ENCODE measurements at regions not wholly inside any gene's neighbourhood (a gene's known extent, or its start where the extent isn't known, plus 50 kb on each side); places are given as distances from the start of the nearest gene placed in this dataset.

- H3K27ac Mint-ChIP-seq (ENCODE audit: unreplicated experiment), result no peak overlapping the region
- H3K4me3 Mint-ChIP-seq, result no peak overlapping the region
- no peak for DNase-seq (ENCODE audit: low read depth, low spot score)
- H3K36me3 Mint-ChIP-seq (ENCODE audit: low read depth), result no peaks in the 10 kb centered on the region
- no peaks in the 10 kb centered on the region for H3K4me1 Mint-ChIP-seq
- no peaks in the 10 kb centered on the region for H3K27me3 Mint-ChIP-seq (ENCODE audit: low read depth)
- no peak for TF ChIP-seq CTCF (conservative IDR thresholded peaks at IDR 0.05)
- H3K9me3 Mint-ChIP-seq, result no peaks in the 10 kb centered on the region
Measured at GRCh38 chr14:30385925-30386324, 173.0 kb upstream of the G2E3 start.

GRCh38 chr14:30387871-30388270 is 171.1 kb upstream of the G2E3 start:
- Mint-ChIP-seq H3K27ac (ENCODE audit: unreplicated experiment) (no peak overlapping the region), H3K4me3 (no peak overlapping the region)

GRCh38 chr14:30389134-30389876 is 169.7 kb upstream of the G2E3 start:
- no peak for TF ChIP-seq CTCF (conservative IDR thresholded peaks at IDR 0.05)
- no peaks in the 10 kb centered on the region for H3K27me3 Mint-ChIP-seq (ENCODE audit: low read depth)
- H3K9me3 Mint-ChIP-seq, result no peaks in the 10 kb centered on the region
- DNase-seq (ENCODE audit: low read depth, low spot score), result no peak
- H3K4me1 Mint-ChIP-seq, result no peaks in the 10 kb centered on the region
- H3K36me3 Mint-ChIP-seq (ENCODE audit: low read depth), result no peaks in the 10 kb centered on the region
- no peak overlapping the region for H3K27ac Mint-ChIP-seq (ENCODE audit: unreplicated experiment)
- no peak overlapping the region for H3K4me3 Mint-ChIP-seq

More at GRCh38 chr14:30387871-30388270, 171.1 kb upstream of the G2E3 start:
- Mint-ChIP-seq H3K36me3 (ENCODE audit: low read depth) (no peaks in the 10 kb centered on the region), H3K27me3 (ENCODE audit: low read depth) (no peaks in the 10 kb centered on the region), H3K9me3 (no peaks in the 10 kb centered on the region), H3K4me1 (no peaks in the 10 kb centered on the region)
- no peak for TF ChIP-seq CTCF (conservative IDR thresholded peaks at IDR 0.05)
- DNase-seq (ENCODE audit: low read depth, low spot score), result no peak

- no peak overlapping the region for H3K27ac Mint-ChIP-seq (ENCODE audit: unreplicated experiment)
- H3K36me3 Mint-ChIP-seq (ENCODE audit: low read depth), result no peaks in the 10 kb centered on the region
- no peaks in the 10 kb centered on the region for H3K4me1 Mint-ChIP-seq
- H3K27me3 Mint-ChIP-seq (ENCODE audit: low read depth), result no peaks in the 10 kb centered on the region
- DNase-seq (ENCODE audit: low read depth, low spot score), result no peak
- H3K9me3 Mint-ChIP-seq, result no peaks in the 10 kb centered on the region
- H3K4me3 Mint-ChIP-seq, result no peak overlapping the region
- TF ChIP-seq CTCF (conservative IDR thresholded peaks at IDR 0.05), result no peak
Measured at GRCh38 chr14:30389877-30390385, 169.0 kb upstream of the G2E3 start.

GRCh38 chr14:30395065-30395464 is 163.9 kb upstream of the G2E3 start:
- no peaks in the 10 kb centered on the region for H3K36me3 Mint-ChIP-seq (ENCODE audit: low read depth)
- no peak overlapping the region for H3K27ac Mint-ChIP-seq (ENCODE audit: unreplicated experiment)
- no peaks in the 10 kb centered on the region for H3K27me3 Mint-ChIP-seq (ENCODE audit: low read depth)
- no peak for TF ChIP-seq CTCF (conservative IDR thresholded peaks at IDR 0.05)
- H3K4me1 Mint-ChIP-seq, result no peaks in the 10 kb centered on the region
- no peak for DNase-seq (ENCODE audit: low read depth, low spot score)
- no peaks in the 10 kb centered on the region for H3K9me3 Mint-ChIP-seq
- H3K4me3 Mint-ChIP-seq, result no peak overlapping the region
